LNCAP (cell line): ENCODE measurements at regions not wholly inside any gene's neighbourhood (a gene's known extent, or its start where the extent isn't known, plus 50 kb on each side); places are given as distances from the start of the nearest gene placed in this dataset.

Experiments
- CTCF ChIP-seq: fragments of 450-650 bp; IDR thresholded peaks from 2 replicates; pipeline ENCODE4 v1.5.1; 2017; ENCODE audit warnings: mild to moderate bottlenecking

GRCh38 chr4:62327612-62328297 is 1127.6 kb downstream of the ADGRL3 start:
- no peak for TF ChIP-seq CTCF

GRCh38 chr4:62324215-62324614 is 1124.1 kb downstream of the ADGRL3 start:
- no peak for TF ChIP-seq CTCF

- no peak for TF ChIP-seq CTCF
Observed at GRCh38 chr4:62320612-62321011, 1120.5 kb downstream of the ADGRL3 start.

- no peak for TF ChIP-seq CTCF
Observed at GRCh38 chr4:62302710-62303109, 1102.6 kb downstream of the ADGRL3 start.

GRCh38 chr4:62301500-62301899 is 1101.4 kb downstream of the ADGRL3 start:
- TF ChIP-seq CTCF, result no peak

- no peak for TF ChIP-seq CTCF
Observed at GRCh38 chr4:62293551-62293950, 1093.4 kb downstream of the ADGRL3 start.

- no peak for TF ChIP-seq CTCF
Observed at GRCh38 chr4:62292911-62293310, 1092.8 kb downstream of the ADGRL3 start.
